Esophagus muscularis mucosa (tissue), 3 donors: ENCODE measurements at regions not wholly inside any gene's neighbourhood (a gene's known extent, or its start where the extent isn't known, plus 50 kb on each side); places are given as distances from the start of the nearest gene placed in this dataset.

Experiments
- POLR2A ChIP-seq: fragments of 450-650 bp; IDR thresholded peaks from one replicate; pipeline ENCODE4 v1.6.1; 2017; ENCODE audit warnings: antibody characterized with exemption, moderate library complexity, mild to moderate bottlenecking, low read depth
- TF ChIP-seq, protein P1 (sequence below), 3 experiments: fragments of 200-600 bp in 2 of 3; fragments of 450-650 bp in 1 of 3; sonication (generic) in 2 of 3; IDR thresholded peaks; one replicate each; pipeline ENCODE4 v1.5.1; 2017 to 2019; ENCODE audit warnings: antibody characterized with exemption in 3 of 3, mild to moderate bottlenecking in 2 of 3, moderate library complexity in 1 of 3

DNA sequence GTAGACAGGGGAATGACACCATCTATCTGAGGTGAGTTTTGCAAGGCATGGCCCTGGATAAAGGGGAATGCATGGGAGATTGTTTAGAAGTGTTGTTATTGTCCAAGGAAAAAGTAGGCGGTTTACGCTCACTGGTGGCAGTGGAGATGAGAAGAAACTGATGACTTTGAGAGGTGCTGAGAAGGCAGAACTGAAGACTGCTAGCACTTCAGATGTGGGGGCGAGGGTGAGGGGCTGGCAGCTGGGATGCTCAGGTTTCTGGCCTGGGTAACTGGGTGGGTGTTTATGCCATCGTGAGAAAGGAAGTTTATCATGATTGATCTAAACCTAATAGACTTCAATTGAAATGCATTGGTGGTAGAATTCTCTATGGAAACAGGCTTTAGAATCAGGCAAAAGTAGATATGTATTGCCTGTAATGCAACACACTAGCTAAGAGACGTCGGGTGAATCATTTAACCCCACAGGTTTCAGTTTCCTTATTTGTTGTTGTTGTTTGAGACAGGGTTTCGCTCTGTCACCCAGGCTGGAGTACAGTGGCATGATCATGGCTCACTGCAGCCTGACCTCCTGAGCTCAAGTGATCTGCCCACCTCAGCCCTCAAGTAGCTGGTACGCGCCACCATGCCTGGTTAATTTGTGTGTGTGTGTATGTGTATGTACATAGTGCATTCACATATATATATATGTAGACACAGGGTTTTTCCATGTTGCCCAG is 123.5 kb downstream of the SLC24A2 start:
- TF ChIP-seq, protein P1, sequence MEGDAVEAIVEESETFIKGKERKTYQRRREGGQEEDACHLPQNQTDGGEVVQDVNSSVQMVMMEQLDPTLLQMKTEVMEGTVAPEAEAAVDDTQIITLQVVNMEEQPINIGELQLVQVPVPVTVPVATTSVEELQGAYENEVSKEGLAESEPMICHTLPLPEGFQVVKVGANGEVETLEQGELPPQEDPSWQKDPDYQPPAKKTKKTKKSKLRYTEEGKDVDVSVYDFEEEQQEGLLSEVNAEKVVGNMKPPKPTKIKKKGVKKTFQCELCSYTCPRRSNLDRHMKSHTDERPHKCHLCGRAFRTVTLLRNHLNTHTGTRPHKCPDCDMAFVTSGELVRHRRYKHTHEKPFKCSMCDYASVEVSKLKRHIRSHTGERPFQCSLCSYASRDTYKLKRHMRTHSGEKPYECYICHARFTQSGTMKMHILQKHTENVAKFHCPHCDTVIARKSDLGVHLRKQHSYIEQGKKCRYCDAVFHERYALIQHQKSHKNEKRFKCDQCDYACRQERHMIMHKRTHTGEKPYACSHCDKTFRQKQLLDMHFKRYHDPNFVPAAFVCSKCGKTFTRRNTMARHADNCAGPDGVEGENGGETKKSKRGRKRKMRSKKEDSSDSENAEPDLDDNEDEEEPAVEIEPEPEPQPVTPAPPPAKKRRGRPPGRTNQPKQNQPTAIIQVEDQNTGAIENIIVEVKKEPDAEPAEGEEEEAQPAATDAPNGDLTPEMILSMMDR (IDR thresholded peaks at IDR 0.05): no peak
- TF ChIP-seq POLR2A: no peak
